Erythroblast (primary cell): ENCODE measurements at regions not wholly inside any gene's neighbourhood (a gene's known extent, or its start where the extent isn't known, plus 50 kb on each side); places are given as distances from the start of the nearest gene placed in this dataset.
"Not testable (repeated sequence)": the region's sequence is repeated elsewhere in the genome, so short reads cannot be mapped to it uniquely, and the experiment has no call there.

ENCODE experiments used
- GATA1 ChIP-seq: IDR thresholded peaks from 2 replicates; pipeline ENCODE4 v1.6.1; 2011; ENCODE audit warnings: low read depth, mild to moderate bottlenecking, control low read depth, low read length, moderate library complexity
- POLR2A ChIP-seq: IDR thresholded peaks from 2 replicates; pipeline ENCODE4 v1.6.1; 2011; ENCODE audit warnings: mild to moderate bottlenecking, low read length

DNA sequence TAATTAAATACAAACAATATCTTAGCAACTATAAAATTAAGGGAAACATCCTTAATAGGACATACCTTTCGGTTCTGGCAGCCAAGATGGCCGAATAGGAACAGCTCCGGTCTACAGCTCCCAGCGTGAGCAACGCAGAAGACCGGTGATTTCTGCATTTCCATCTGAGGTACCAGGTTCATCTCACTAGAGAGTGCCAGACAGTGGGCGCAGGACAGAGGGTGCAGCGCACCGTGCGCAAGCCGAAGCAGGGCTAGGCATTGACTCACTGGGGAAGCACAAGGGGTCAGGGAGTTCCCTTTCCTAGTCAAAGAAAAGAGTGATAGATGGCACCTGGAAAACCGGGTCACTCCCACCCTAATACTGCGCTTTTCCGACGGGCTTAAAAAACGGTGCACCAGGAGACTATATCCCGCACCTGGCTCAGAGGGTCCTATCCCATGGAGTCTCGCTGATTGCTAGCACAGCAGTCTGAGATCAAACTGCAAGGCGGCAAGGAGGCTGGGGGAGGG lies 782.3 kb downstream of the FLRT2 start:
- TF ChIP-seq POLR2A, GATA1: not testable (repeated sequence)
